LNCAP (cell line): ENCODE measurements at regions not wholly inside any gene's neighbourhood (a gene's known extent, or its start where the extent isn't known, plus 50 kb on each side); places are given as distances from the start of the nearest gene placed in this dataset.

Source experiments
- CTCF ChIP-seq: fragments of 450-650 bp; IDR thresholded peaks from 2 replicates; pipeline ENCODE4 v1.5.1; 2017; ENCODE audit warnings: mild to moderate bottlenecking

GRCh38 chr18:66695281-66695680, 91.4 kb upstream of the CDH19 start:
- no peak for TF ChIP-seq CTCF

GRCh38 chr18:66694852-66695251, 91.0 kb upstream of the CDH19 start:
- no peak for TF ChIP-seq CTCF

- TF ChIP-seq CTCF: no peak
These were observed 83.7 kb upstream of the CDH19 start for GRCh38 chr18:66687635-66688034.

- no peak for TF ChIP-seq CTCF
These were observed 79.0 kb upstream of the CDH19 start for GRCh38 chr18:66682855-66683322.

- no peak for TF ChIP-seq CTCF
These were observed 72.8 kb upstream of the CDH19 start for GRCh38 chr18:66676699-66677098.

GRCh38 chr18:66674286-66674685, 70.4 kb upstream of the CDH19 start:
- TF ChIP-seq CTCF: no peak

- TF ChIP-seq CTCF: no peak
These were observed 64.8 kb upstream of the CDH19 start for GRCh38 chr18:66668706-66669105.

- TF ChIP-seq CTCF: no peak
These were observed 58.7 kb upstream of the CDH19 start for GRCh38 chr18:66662632-66663031.
